ENCODE measurements at regions not wholly inside any gene's neighbourhood (a gene's known extent, or its start where the extent isn't known, plus 50 kb on each side); places are given as distances from the start of the nearest gene placed in this dataset.
A peak's percentile ranks its signal among the peaks of the same experiment; 100 is the strongest.

DNA sequence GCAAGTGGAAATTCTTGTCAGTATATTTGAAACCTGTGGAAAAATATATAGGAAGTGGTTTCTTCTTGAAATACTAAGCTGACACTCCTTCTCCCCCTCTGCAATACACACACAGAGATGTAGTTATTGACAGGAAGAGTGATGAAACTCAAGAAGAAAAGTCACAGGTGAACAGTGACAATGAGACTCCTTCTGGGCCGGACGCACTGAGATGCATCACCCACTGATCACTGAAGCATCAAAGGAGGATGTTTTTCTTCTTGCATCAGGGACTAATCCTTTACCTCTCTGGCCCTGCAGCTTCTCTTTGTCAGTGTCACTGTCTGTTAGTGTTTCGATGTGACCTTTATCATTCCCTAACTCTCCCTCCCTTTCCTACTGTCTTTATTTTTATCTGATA is 1864.2 kb upstream of the C9orf72 start:
- Histone ChIP-seq H3K4me1 (ENCODE audit: control insufficient read depth in 1 of 2, insufficient read depth in 2 of 2, low read length in 2 of 2) (peaks cover 2 to 11% of the 10 kb centered on the region in 2 experiments; a peak in 2 of 4 replicates), H3K27me3 (ENCODE audit: insufficient read depth, low read length) (no peaks in the 10 kb centered on the region), H3K9me2 (ENCODE audit: insufficient read depth) (no peaks in the 10 kb centered on the region), H2AFZ (ENCODE audit: low read depth, low read length, poor library complexity, severe bottlenecking) (no peak overlapping the region), H3K36me3 (ENCODE audit: control insufficient read depth in 1 of 2, insufficient read depth in 2 of 2, low read length in 2 of 2) (no peaks in the 10 kb centered on the region), H4K20me1 (ENCODE audit: insufficient read depth) (no peaks in the 10 kb centered on the region), H3K9ac (ENCODE audit: low read length) (no peak overlapping the region), H3K4me2 (ENCODE audit: low read length) (no peak overlapping the region), H3K79me2 (ENCODE audit: insufficient read depth, low read length) (no peaks in the 10 kb centered on the region), H3K4me3 (replicated peaks in 1 of 2; ENCODE audit: low read depth in 1 of 2, low read length in 2 of 2) (no peak overlapping the region), H3K9me3 (ENCODE audit: control insufficient read depth in 1 of 2, insufficient read depth in 1 of 2, low read depth in 1 of 2, low read length in 2 of 2) (no peaks in the 10 kb centered on the region), H3K27ac (ENCODE audit: low read depth, low read length) (no peak overlapping the region)
- ChIA-PET POLR2A (no interaction called here), RAD21 (ENCODE audit: low non-redundant PET in 1 of 2, low total read pairs in 2 of 2, uncharacterized antibody in 2 of 2, unreplicated experiment in 2 of 2) (no interaction called here), CTCF (no interaction called here)
- no TSS peak for BruUV-seq (replicated peaks)
- ATAC-seq (no peak), DNase-seq (ENCODE audit: low read depth, low spot score) (no peak)
- TF ChIP-seq YY1 (IDR thresholded peaks at IDR 0.05; ENCODE audit: extremely low read depth, insufficient replicate concordance, low read depth, low read length) = no peak
- no peak for TF ChIP-seq REST (IDR thresholded peaks at IDR 0.05; ENCODE audit: low read depth)
- intact Hi-C loops (cut with micrococcal nuclease) = no loop called here

GRCh38 chr9:29439961-29440360 is 1866.7 kb upstream of the C9orf72 start:
- peak; percentile 40; the same call in 1 of the 2 replicates for ATAC-seq
- H3K4me1 ChIP-seq (ENCODE audit: control insufficient read depth in 1 of 2, insufficient read depth in 2 of 2, low read length in 2 of 2) = peaks cover 2 to 11% of the 10 kb centered on the region in 2 experiments; a peak in 2 of 4 replicates
- no peaks in the 10 kb centered on the region for H4K20me1 ChIP-seq (ENCODE audit: insufficient read depth)
- POLR2A ChIA-PET = no interaction called here
- no peaks in the 10 kb centered on the region for H3K36me3 ChIP-seq (ENCODE audit: control insufficient read depth in 1 of 2, insufficient read depth in 2 of 2, low read length in 2 of 2)
- RAD21 ChIA-PET (ENCODE audit: low non-redundant PET in 1 of 2, low total read pairs in 2 of 2, uncharacterized antibody in 2 of 2, unreplicated experiment in 2 of 2) = no interaction called here
- DNase-seq (ENCODE audit: low read depth, low spot score) = peak; percentile 24
- TF ChIP-seq JUND (IDR thresholded peaks at IDR 0.05) (no peak), YY1 (IDR thresholded peaks at IDR 0.05; ENCODE audit: extremely low read depth, insufficient replicate concordance, low read depth, low read length) (no peak), CBX3 (IDR thresholded peaks at IDR 0.05; ENCODE audit: low read depth) (no peak), FOSL1 (IDR thresholded peaks at IDR 0.05; ENCODE audit: low read depth) (peak; percentile 28; the same call in 1 of the 2 replicates), SRF (IDR thresholded peaks at IDR 0.05; ENCODE audit: low read depth) (no peak), SIN3A (IDR thresholded peaks at IDR 0.05; ENCODE audit: low read depth) (no peak)
- H3K4me3 ChIP-seq (replicated peaks in 1 of 2; ENCODE audit: low read depth in 1 of 2, low read length in 2 of 2) = no peak overlapping the region
- no peaks in the 10 kb centered on the region for H3K9me2 ChIP-seq (ENCODE audit: insufficient read depth)
- peak overlapping the region; percentile 34; the same call in 1 of the 2 replicates for H3K4me2 ChIP-seq (ENCODE audit: low read length)
- no peaks in the 10 kb centered on the region for H3K79me2 ChIP-seq (ENCODE audit: insufficient read depth, low read length)
- H2AFZ ChIP-seq (ENCODE audit: low read depth, low read length, poor library complexity, severe bottlenecking) = no peak overlapping the region
- H3K9ac ChIP-seq (ENCODE audit: low read length) = no peak overlapping the region
- CTCF ChIA-PET = no interaction called here
- no peak overlapping the region for H3K27ac ChIP-seq (ENCODE audit: low read depth, low read length)
- BruUV-seq (replicated peaks) = no TSS peak
- H3K27me3 ChIP-seq (ENCODE audit: insufficient read depth, low read length) = no peaks in the 10 kb centered on the region
- peaks cover 0 to 8% of the 10 kb centered on the region in 2 experiments; a peak in 1 of 4 replicates for H3K9me3 ChIP-seq (ENCODE audit: control insufficient read depth in 1 of 2, insufficient read depth in 1 of 2, low read depth in 1 of 2, low read length in 2 of 2)
- intact Hi-C loops (cut with micrococcal nuclease) = no loop called here
